HCT116 (cell line): ENCODE measurements at regions not wholly inside any gene's neighbourhood (a gene's known extent, or its start where the extent isn't known, plus 50 kb on each side); places are given as distances from the start of the nearest gene placed in this dataset.

Experiments used
- ATAC-seq: fragments of 200-7000 bp; cut with Tn5 transposase; 2 replicates; pipeline ENCODE4 v1.9.1; 2020; ENCODE audit warnings: mild to moderate bottlenecking, moderate library complexity
- BruUV-seq: library from RNA; stranded (reverse); fragments of 400-500 nt; replicated peaks from 2 replicates; lab custom pipeline; 2021; lab: Mats Ljungman, UMichigan
- CTCF ChIA-PET: fragments of 300-600 bp; sonication (Branson Sonifier 250); formaldehyde crosslinking; loops from one replicate; lab custom pipeline; 2021; ENCODE audit warnings: antibody characterized with exemption; lab: Charles Lee
- POLR2A ChIA-PET: fragments of 300-600, 350-600 bp; sonication (Branson Sonifier 250); formaldehyde crosslinking; loops from one replicate; lab custom pipeline; 2021; ENCODE audit warnings: antibody characterized with exemption; lab: Charles Lee
- RAD21 ChIA-PET, 2 experiments: fragments of 300-600 bp; sonication (Branson Sonifier 250); formaldehyde crosslinking; loops; one replicate each; lab custom pipeline; 2023; ENCODE audit warnings: low total read pairs in 2 of 2; ENCODE audit not compliant: uncharacterized antibody in 2 of 2, unreplicated experiment in 2 of 2, low non-redundant PET in 1 of 2; lab: Charles Lee
- DNase-seq: peaks from one replicate; pipeline ENCODE4 v3.0.0-alpha.2; 2010; ENCODE audit warnings: low read depth, low spot score
- H2AFZ ChIP-seq: fragments of 200-600 bp; shearing (Covaris generic), sonication (generic); 2 replicates; pipeline ENCODE4 v1.6.1; 2017; ENCODE audit warnings: low read depth, mixed run types, mixed read lengths, antibody characterized with exemption, low read length; ENCODE audit not compliant: poor library complexity, severe bottlenecking
- H3K27ac ChIP-seq: 2 replicates; pipeline ENCODE4 v1.5.1; 2012; ENCODE audit warnings: low read depth, low read length
- H3K27me3 ChIP-seq: fragments of 200-600 bp; sonication (generic); 2 replicates; pipeline ENCODE4 v1.6.1; 2016; ENCODE audit warnings: mixed run types, low read length, mixed read lengths; ENCODE audit not compliant: insufficient read depth
- H3K36me3 ChIP-seq, 2 experiments: fragments of 200-500 bp in 1 of 2; fragments of 200-600 bp in 1 of 2; sonication (Bioruptor generic) in 1 of 2; sonication (generic) in 1 of 2; 2 replicates each; pipeline versions ENCODE4 v1.5.1 to v1.6.1; 2014 to 2016; ENCODE audit warnings: low read length in 2 of 2, inconsistent platforms in 1 of 2, mixed read lengths in 1 of 2, mixed run types in 1 of 2; ENCODE audit not compliant: insufficient read depth in 2 of 2, control insufficient read depth in 1 of 2
- H3K4me1 ChIP-seq, 2 experiments: fragments of 200-600 bp in 1 of 2; sonication (generic) in 1 of 2; 2 replicates each; pipeline versions ENCODE4 v1.5.1 to v1.6.1; 2012 to 2017; ENCODE audit warnings: low read length in 2 of 2, inconsistent platforms in 1 of 2, mild to moderate bottlenecking in 1 of 2, mixed read lengths in 1 of 2, mixed run types in 1 of 2, moderate library complexity in 1 of 2; ENCODE audit not compliant: insufficient read depth in 2 of 2, control insufficient read depth in 1 of 2
- H3K4me2 ChIP-seq: fragments of 200-600 bp; sonication (generic); 2 replicates; pipeline ENCODE4 v1.6.1; 2017; ENCODE audit warnings: mixed run types, low read length, mixed read lengths
- H3K4me3 ChIP-seq, 2 experiments: fragments of 200-600 bp in 1 of 2; sonication (generic) in 1 of 2; replicated peaks in 1 of 2; 2 replicates each; pipeline ENCODE4 v1.5.1; 2011 to 2016; ENCODE audit warnings: low read length in 2 of 2, control low read depth in 1 of 2, low read depth in 1 of 2, mild to moderate bottlenecking in 1 of 2, mixed read lengths in 1 of 2, mixed run types in 1 of 2
- H3K79me2 ChIP-seq: fragments of 200-600 bp; sonication (generic); 2 replicates; pipeline ENCODE4 v1.6.1; 2017; ENCODE audit warnings: mild to moderate bottlenecking, mixed run types, low read length, moderate library complexity, mixed read lengths; ENCODE audit not compliant: insufficient read depth
- H3K9ac ChIP-seq: fragments of 200-600 bp; sonication (generic); 2 replicates; pipeline ENCODE4 v1.6.1; 2016; ENCODE audit warnings: low read length, mixed read lengths
- H3K9me2 ChIP-seq: fragments of 200-600 bp; sonication (generic), shearing (Covaris generic); 2 replicates; pipeline ENCODE4 v1.6.1; 2017; ENCODE audit warnings: mixed run types, mild to moderate bottlenecking, moderate library complexity; ENCODE audit not compliant: insufficient read depth
- H3K9me3 ChIP-seq, 2 experiments: fragments of 200-500 bp in 1 of 2; fragments of 200-600 bp in 1 of 2; sonication (Bioruptor generic) in 1 of 2; sonication (generic) in 1 of 2; 2 replicates each; pipeline ENCODE4 v1.6.1; 2014 to 2017; ENCODE audit warnings: low read length in 2 of 2, mixed read lengths in 2 of 2, inconsistent platforms in 1 of 2, low read depth in 1 of 2, mild to moderate bottlenecking in 1 of 2, mixed run types in 1 of 2, moderate library complexity in 1 of 2; ENCODE audit not compliant: control insufficient read depth in 1 of 2, insufficient read depth in 1 of 2
- H4K20me1 ChIP-seq: fragments of 200-600 bp; sonication (generic), shearing (Covaris generic); 2 replicates; pipeline ENCODE4 v1.6.1; 2017; ENCODE audit warnings: mixed run types, mild to moderate bottlenecking, moderate library complexity; ENCODE audit not compliant: insufficient read depth
- ATF3 ChIP-seq: IDR thresholded peaks from 2 replicates; pipeline ENCODE4 v1.6.1; 2012
- CEBPB ChIP-seq: IDR thresholded peaks from 2 replicates; pipeline ENCODE4 v1.6.1; 2012; ENCODE audit warnings: low read depth
- CTCF ChIP-seq, 3 experiments: fragments of 200-600 bp in 1 of 3; sonication (generic) in 1 of 3; IDR thresholded peaks in 2 of 3; conservative IDR thresholded peaks in 1 of 3; 2 replicates each; pipeline ENCODE4 v1.5.1; 2012 to 2017; ENCODE audit warnings: low read depth in 2 of 3, low read length in 2 of 3, antibody characterized with exemption in 1 of 3, borderline replicate concordance in 1 of 3, control low read depth in 1 of 3, mild to moderate bottlenecking in 1 of 3, mixed read lengths in 1 of 3, mixed run types in 1 of 3, moderate library complexity in 1 of 3; ENCODE audit not compliant: insufficient read depth in 1 of 3
- EGR1 ChIP-seq: IDR thresholded peaks from 2 replicates; pipeline ENCODE4 v1.6.1; 2012; ENCODE audit warnings: low read depth
- ELF1 ChIP-seq: IDR thresholded peaks from 2 replicates; pipeline ENCODE4 v1.6.1; 2012; ENCODE audit warnings: low read depth, borderline replicate concordance
- EZH2 ChIP-seq: fragments of 200-600 bp; sonication (generic); IDR thresholded peaks from 2 replicates; pipeline ENCODE4 v1.6.1; 2017; ENCODE audit warnings: antibody characterized with exemption, mixed run types
- EZH2phosphoT487 ChIP-seq: fragments of 200-600 bp; IDR thresholded peaks from 2 replicates; pipeline ENCODE4 v1.6.1; 2018; ENCODE audit warnings: antibody characterized with exemption, borderline replicate concordance
- FOSL1 ChIP-seq: IDR thresholded peaks from 2 replicates; pipeline ENCODE4 v1.6.1; 2012; ENCODE audit warnings: low read depth
- JUND ChIP-seq: IDR thresholded peaks from 2 replicates; pipeline ENCODE4 v1.6.1; 2012
- MAX ChIP-seq: IDR thresholded peaks from 2 replicates; pipeline ENCODE4 v1.6.1; 2012
- POLR2A ChIP-seq: IDR thresholded peaks from 2 replicates; pipeline ENCODE4 v1.7.0; 2011; ENCODE audit warnings: borderline replicate concordance; ENCODE audit not compliant: insufficient read depth, insufficient read length; ENCODE audit errors: extremely low read depth
- POLR2AphosphoS5 ChIP-seq: IDR thresholded peaks from 2 replicates; pipeline ENCODE4 v1.6.1; 2011; ENCODE audit warnings: mild to moderate bottlenecking, low read depth, low read length, moderate library complexity
- RAD21 ChIP-seq: IDR thresholded peaks from 2 replicates; pipeline ENCODE4 v1.6.1; 2012; ENCODE audit warnings: low read depth, mild to moderate bottlenecking
- REST ChIP-seq: IDR thresholded peaks from 2 replicates; pipeline ENCODE4 v1.6.1; 2012; ENCODE audit warnings: low read depth
- SIN3A ChIP-seq: IDR thresholded peaks from 2 replicates; pipeline ENCODE4 v1.6.1; 2012; ENCODE audit warnings: low read depth
- SP1 ChIP-seq: IDR thresholded peaks from 2 replicates; pipeline ENCODE4 v1.6.1; 2012; ENCODE audit warnings: low read depth
- TCF7L2 ChIP-seq: IDR thresholded peaks from 2 replicates; pipeline ENCODE4 v1.7.0; 2011; ENCODE audit warnings: borderline replicate concordance, inconsistent platforms; ENCODE audit not compliant: insufficient read depth, insufficient read length; ENCODE audit errors: extremely low read depth
- ZBTB33 ChIP-seq: IDR thresholded peaks from 2 replicates; pipeline ENCODE4 v1.6.1; 2011; ENCODE audit warnings: mild to moderate bottlenecking, low read length, moderate library complexity; ENCODE audit not compliant: insufficient replicate concordance; ENCODE audit errors: extremely low read depth
- ZFX ChIP-seq: fragments of 450-650 bp; IDR thresholded peaks from 2 replicates; pipeline ENCODE4 v1.6.1; 2017
- ZNF274 ChIP-seq: fragments of 200-500 bp; sonication (Bioruptor generic); IDR thresholded peaks from 2 replicates; pipeline ENCODE4 v1.6.1; 2014; ENCODE audit warnings: mild to moderate bottlenecking, low read depth, low read length, inconsistent platforms
- intact Hi-C: fragments of 100-400 bp; cut with micrococcal nuclease; formaldehyde crosslinking; loops from 2 replicates; pipeline ENCODE4 v1.10.0; 2022

- DNase-seq (no peak), ATAC-seq (no peak)
- ChIA-PET POLR2A (no interaction called here), RAD21 (no interaction called here), CTCF (no interaction called here)
- no peak overlapping the region for H3K4me3 ChIP-seq
- H3K4me2 ChIP-seq, result no peak overlapping the region
- no peaks in the 10 kb centered on the region for H3K9me2 ChIP-seq
- no peaks in the 10 kb centered on the region for H3K4me1 ChIP-seq
- no TSS peak for BruUV-seq
- no peaks in the 10 kb centered on the region for H3K27me3 ChIP-seq
- H3K36me3 ChIP-seq, result no peaks in the 10 kb centered on the region
- no peak overlapping the region for H2AFZ ChIP-seq
- no peaks in the 10 kb centered on the region; a peak in 1 of 4 replicates for H3K9me3 ChIP-seq
- H4K20me1 ChIP-seq, result no peaks in the 10 kb centered on the region
- no peak overlapping the region for H3K27ac ChIP-seq
- TF ChIP-seq JUND, result no peak
- TF ChIP-seq POLR2AphosphoS5, result no peak
- TF ChIP-seq SIN3A, result no peak
- no peak for TF ChIP-seq RAD21
- TF ChIP-seq EGR1, result no peak
- TF ChIP-seq ZFX, result no peak
- no peak for TF ChIP-seq ZBTB33
- TF ChIP-seq EZH2, result no peak
- TF ChIP-seq EZH2phosphoT487, result no peak
- TF ChIP-seq SP1, result no peak
- no peak for TF ChIP-seq TCF7L2
- TF ChIP-seq ATF3, result no peak
- no peak for TF ChIP-seq POLR2A
- no peak for TF ChIP-seq CTCF (IDR thresholded peaks at IDR 0.05 in 2 of 3, conservative IDR thresholded peaks at IDR 0.05 in 1 of 3; ENCODE audit: borderline replicate concordance in 1 of 3, insufficient read depth in 1 of 3, low read depth in 2 of 3, low read length in 2 of 3)
- no peak for TF ChIP-seq ZNF274
- no peak for TF ChIP-seq REST
- TF ChIP-seq CEBPB, result no peak
- no peak for TF ChIP-seq MAX
- TF ChIP-seq ELF1, result no peak
- no peak for TF ChIP-seq FOSL1
- no peaks in the 10 kb centered on the region for H3K79me2 ChIP-seq
- H3K9ac ChIP-seq, result no peak overlapping the region
- intact Hi-C loops, result no loop called here
Measured at GRCh38 chr13:81194362-81194761, 853.4 kb upstream of the SPRY2 start.
